ENCODE measurements at regions not wholly inside any gene's neighbourhood (a gene's known extent, or its start where the extent isn't known, plus 50 kb on each side); places are given as distances from the start of the nearest gene placed in this dataset.
"Not testable (repeated sequence)": the region's sequence is repeated elsewhere in the genome, so short reads cannot be mapped to it uniquely, and the experiment has no call there.

DNA sequence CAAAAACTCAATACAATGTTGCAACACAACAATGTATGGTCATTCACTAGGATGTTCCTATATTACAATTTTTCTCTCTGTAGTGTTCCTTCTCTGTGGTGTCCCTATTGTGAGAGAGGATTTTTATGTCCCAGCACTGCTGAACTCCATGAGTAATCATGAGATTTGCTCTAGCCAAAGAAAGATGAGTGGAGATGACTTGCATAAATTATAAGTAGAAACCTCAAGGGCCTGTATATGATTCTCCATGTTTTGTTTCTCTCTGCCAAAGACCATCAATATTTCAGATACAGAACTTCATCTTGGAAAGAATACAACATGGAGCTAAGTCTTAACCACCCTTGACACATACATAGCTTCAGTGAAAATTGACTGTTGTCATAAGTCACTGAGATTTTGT is 579.1 kb downstream of the TMTC2 start:
- H3K4me3 ChIP-seq (replicated peaks; ENCODE audit: low read depth, low read length), result no peak overlapping the region
- TF ChIP-seq, protein P1, sequence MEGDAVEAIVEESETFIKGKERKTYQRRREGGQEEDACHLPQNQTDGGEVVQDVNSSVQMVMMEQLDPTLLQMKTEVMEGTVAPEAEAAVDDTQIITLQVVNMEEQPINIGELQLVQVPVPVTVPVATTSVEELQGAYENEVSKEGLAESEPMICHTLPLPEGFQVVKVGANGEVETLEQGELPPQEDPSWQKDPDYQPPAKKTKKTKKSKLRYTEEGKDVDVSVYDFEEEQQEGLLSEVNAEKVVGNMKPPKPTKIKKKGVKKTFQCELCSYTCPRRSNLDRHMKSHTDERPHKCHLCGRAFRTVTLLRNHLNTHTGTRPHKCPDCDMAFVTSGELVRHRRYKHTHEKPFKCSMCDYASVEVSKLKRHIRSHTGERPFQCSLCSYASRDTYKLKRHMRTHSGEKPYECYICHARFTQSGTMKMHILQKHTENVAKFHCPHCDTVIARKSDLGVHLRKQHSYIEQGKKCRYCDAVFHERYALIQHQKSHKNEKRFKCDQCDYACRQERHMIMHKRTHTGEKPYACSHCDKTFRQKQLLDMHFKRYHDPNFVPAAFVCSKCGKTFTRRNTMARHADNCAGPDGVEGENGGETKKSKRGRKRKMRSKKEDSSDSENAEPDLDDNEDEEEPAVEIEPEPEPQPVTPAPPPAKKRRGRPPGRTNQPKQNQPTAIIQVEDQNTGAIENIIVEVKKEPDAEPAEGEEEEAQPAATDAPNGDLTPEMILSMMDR (IDR thresholded peaks at IDR 0.05; ENCODE audit: low read depth, low read length, missing control alignments), result no peak

DNA sequence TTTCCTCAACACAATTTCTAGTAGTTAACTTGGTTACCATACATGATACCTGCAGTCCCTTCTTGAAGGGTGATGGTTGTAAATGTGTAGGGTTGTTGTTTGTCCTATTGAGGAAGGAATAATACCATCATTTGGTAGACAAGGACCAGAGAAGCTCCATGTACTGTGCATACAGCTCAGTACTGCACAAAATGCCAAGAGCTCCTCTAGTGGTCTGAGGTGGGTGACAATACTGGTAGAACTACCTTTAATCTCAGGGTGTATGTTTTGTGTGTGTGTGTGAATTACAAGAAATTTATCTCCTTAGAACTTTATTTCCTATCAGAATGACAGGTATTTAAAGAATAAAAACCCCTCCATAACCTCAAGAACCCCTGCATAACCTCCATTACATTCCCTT is 575.3 kb downstream of the TMTC2 start:
- DNase-seq (ENCODE audit: extremely low read depth, low read depth), result no peak
- TF ChIP-seq, protein P1 (IDR thresholded peaks at IDR 0.05; ENCODE audit: low read depth, low read length, missing control alignments), result no peak
- no peak overlapping the region for H3K4me3 ChIP-seq (replicated peaks; ENCODE audit: low read depth, low read length)

More for the DNA sequence above, 579.1 kb downstream of the TMTC2 start:
- DNase-seq (ENCODE audit: extremely low read depth, low read depth), result no peak

DNA sequence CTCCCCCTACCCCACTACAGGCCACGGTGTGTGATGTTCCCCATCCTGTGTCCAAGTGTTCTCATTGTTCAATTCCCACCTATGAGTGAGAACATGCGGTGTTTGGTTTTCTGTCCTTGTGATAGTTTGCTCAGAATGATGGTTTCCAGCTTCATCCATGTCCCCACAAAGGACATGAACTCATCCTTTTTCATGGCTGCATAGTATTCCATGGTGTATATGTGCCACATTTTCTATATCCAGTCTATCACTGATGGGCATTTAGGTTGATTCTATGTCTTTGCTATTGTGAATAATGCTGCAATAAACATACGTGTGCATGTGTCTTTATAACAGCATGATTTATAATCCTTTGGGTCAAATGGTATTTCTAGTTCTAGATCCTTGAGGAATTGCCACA is 573.4 kb downstream of the TMTC2 start:
- not testable (repeated sequence) for H3K4me3 ChIP-seq (replicated peaks; ENCODE audit: low read depth, low read length); DNase-seq (ENCODE audit: extremely low read depth, low read depth)

DNA sequence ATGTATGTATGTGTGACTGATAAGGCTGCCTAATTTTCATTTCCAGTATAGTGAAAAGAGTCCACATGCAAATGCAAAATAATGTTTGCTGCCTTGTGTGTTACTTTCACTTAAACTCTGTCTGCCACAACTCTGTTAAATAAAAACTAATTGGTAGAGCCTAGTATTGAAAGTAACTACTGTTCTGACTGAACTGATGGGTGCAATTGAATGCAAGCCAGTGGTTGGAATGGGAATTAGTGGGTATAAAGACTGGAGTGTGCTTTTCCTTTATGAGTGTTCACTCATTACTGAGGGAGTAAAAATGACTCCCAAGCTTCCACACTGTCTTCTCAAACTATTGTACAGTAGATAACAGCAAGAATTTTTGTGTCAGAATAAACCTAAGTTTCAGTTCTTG is 571.0 kb downstream of the TMTC2 start:
- DNase-seq (ENCODE audit: extremely low read depth, low read depth), result no peak
- no peak overlapping the region for H3K4me3 ChIP-seq (replicated peaks; ENCODE audit: low read depth, low read length)
- TF ChIP-seq, protein P1 (IDR thresholded peaks at IDR 0.05; ENCODE audit: low read depth, low read length, missing control alignments), result no peak

DNA sequence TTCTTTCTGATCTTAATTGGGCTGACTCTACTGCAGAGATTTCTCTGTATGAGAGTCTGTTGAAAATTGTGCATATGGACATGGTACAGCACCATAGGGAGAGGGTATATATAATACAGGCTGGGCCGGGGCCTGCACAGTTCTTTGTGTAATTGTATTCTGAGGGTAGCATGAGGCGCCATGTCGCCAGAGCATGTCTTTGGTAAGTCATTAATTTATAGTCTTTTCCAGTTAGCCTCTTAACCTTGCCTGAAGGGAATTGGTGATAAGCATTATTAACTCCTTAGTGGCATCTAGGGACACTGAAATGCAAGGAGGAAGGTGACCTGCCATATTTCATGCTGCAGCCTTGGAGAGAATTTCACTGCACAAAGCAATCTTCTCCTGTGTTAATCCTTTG is 569.9 kb downstream of the TMTC2 start:
- no peak overlapping the region for H3K4me3 ChIP-seq (replicated peaks; ENCODE audit: low read depth, low read length)
- DNase-seq (ENCODE audit: extremely low read depth, low read depth), result no peak
- TF ChIP-seq, protein P1 (IDR thresholded peaks at IDR 0.05; ENCODE audit: low read depth, low read length, missing control alignments), result no peak

DNA sequence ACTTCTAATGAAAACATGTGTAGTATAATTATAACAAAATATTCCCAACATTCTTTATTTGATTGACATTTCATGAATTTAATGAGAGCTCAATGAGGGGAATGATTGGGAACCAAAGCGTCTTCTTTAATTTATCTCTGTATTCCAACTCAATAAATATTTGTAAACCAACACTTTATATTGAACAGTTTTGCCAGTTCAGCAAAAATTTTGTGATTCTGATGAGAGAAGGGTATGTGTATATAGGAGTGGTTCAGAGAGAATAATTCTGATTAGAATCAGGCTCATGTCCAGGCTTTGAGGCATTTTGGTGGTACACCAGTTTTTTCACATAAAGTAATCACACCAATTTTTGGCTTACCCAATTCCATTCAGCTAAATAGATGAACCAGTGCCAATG is 564.2 kb downstream of the TMTC2 start:
- TF ChIP-seq, protein P1 (IDR thresholded peaks at IDR 0.05; ENCODE audit: low read depth, low read length, missing control alignments), result no peak
- DNase-seq (ENCODE audit: extremely low read depth, low read depth), result no peak
- H3K4me3 ChIP-seq (replicated peaks; ENCODE audit: low read depth, low read length), result no peak overlapping the region

DNA sequence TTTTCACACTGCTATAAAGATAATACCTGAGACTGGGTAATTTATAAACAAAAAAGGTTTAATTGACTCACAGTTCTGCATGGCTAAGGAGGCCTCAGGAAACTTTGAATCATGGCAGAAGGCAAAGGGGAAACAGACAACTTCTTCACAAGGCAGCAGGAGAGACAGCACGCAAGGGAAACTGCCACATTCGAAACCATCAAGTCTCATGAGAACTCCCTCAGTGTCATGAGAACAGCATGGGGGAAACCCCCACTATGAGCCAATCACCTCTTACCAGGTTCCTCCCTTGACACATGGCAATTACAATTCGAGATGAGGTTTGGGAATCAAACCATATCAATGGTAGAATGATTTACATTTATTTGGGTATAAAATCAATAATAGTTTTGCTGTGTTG is 558.5 kb downstream of the TMTC2 start:
- TF ChIP-seq, protein P1 (IDR thresholded peaks at IDR 0.05; ENCODE audit: low read depth, low read length, missing control alignments), result no peak
- no peak for DNase-seq (ENCODE audit: extremely low read depth, low read depth)

More for the DNA sequence above, 558.5 kb downstream of the TMTC2 start:
- no peak overlapping the region for H3K4me3 ChIP-seq (replicated peaks; ENCODE audit: low read depth, low read length)
